HepG2 (cell line): ENCODE measurements at regions not wholly inside any gene's neighbourhood (a gene's known extent, or its start where the extent isn't known, plus 50 kb on each side); places are given as distances from the start of the nearest gene placed in this dataset.

Experiments
- ATRX ChIP-seq: sonication (generic); formaldehyde crosslinking; IDR thresholded peaks from 2 replicates; pipeline ENCODE4 v1.4.0; 2020; ENCODE audit warnings: missing genetic modification reagents, borderline replicate concordance
- BCL6 ChIP-seq: IDR thresholded peaks from 2 replicates; pipeline ENCODE4 v1.6.1; 2016; ENCODE audit warnings: missing genetic modification reagents, missing compliant biosample characterization
- BRCA1 ChIP-seq: sonication (generic); formaldehyde crosslinking; IDR thresholded peaks from 2 replicates; pipeline ENCODE4 v1.4.0; 2020; ENCODE audit warnings: missing genetic modification reagents
- CTCF ChIP-seq: sonication (generic); formaldehyde crosslinking; IDR thresholded peaks from 2 replicates; pipeline ENCODE4 v1.5.0; 2020; ENCODE audit warnings: mild to moderate bottlenecking, missing genetic modification reagents, moderate library complexity
- EP300 ChIP-seq, 3 experiments: sonication (generic) in 1 of 3; formaldehyde crosslinking in 1 of 3; IDR thresholded peaks; 2 replicates each; pipeline versions ENCODE4 v1.5.1 to v1.6.1; 2011 to 2020; ENCODE audit warnings: low read depth in 2 of 3, low read length in 2 of 3, borderline replicate concordance in 1 of 3, improper control_type of control experiment in 1 of 3, mild to moderate bottlenecking in 1 of 3, missing genetic modification reagents in 1 of 3, moderate library complexity in 1 of 3
- FOXK1 ChIP-seq: sonication (generic); formaldehyde crosslinking; IDR thresholded peaks from 2 replicates; pipeline ENCODE4 v1.4.0; 2020; ENCODE audit warnings: low read depth, missing genetic modification reagents, borderline replicate concordance
- FOXM1 ChIP-seq: sonication (generic); formaldehyde crosslinking; IDR thresholded peaks from 2 replicates; pipeline ENCODE4 v1.5.0; 2020; ENCODE audit warnings: missing genetic modification reagents
- MYC ChIP-seq: sonication (generic); formaldehyde crosslinking; IDR thresholded peaks from 2 replicates; pipeline ENCODE4 v1.9.0; 2021; ENCODE audit warnings: missing genetic modification reagents, borderline replicate concordance
- SNAI1 ChIP-seq: sonication (generic); formaldehyde crosslinking; IDR thresholded peaks from 2 replicates; pipeline ENCODE4 v1.5.0; 2020; ENCODE audit warnings: mild to moderate bottlenecking, missing genetic modification reagents, borderline replicate concordance
- SP1 ChIP-seq, 2 experiments: fragments of 450-650 bp in 1 of 2; sonication (generic) in 1 of 2; formaldehyde crosslinking in 1 of 2; IDR thresholded peaks; 2 replicates each; pipeline versions ENCODE4 v1.4.0 to v1.6.1; 2016 to 2020; ENCODE audit warnings: missing genetic modification reagents in 1 of 2
- ZC3H4 ChIP-seq: sonication (generic); formaldehyde crosslinking; IDR thresholded peaks from 2 replicates; pipeline ENCODE4 v1.4.0; 2020; ENCODE audit warnings: missing genetic modification reagents, borderline replicate concordance

GRCh38 chr1:114341299-114341698 lies 169.7 kb downstream of the TRIM33 start:
- TF ChIP-seq BCL6 (CRISPR knock-in tag), result no peak
- no peak for TF ChIP-seq CTCF
- no peak for TF ChIP-seq ZC3H4
- no peak for TF ChIP-seq BRCA1 (CRISPR knock-in tag)
- TF ChIP-seq SP1 (IDR thresholded peaks at IDR 0.05), result no peak
- no peak for TF ChIP-seq SP1 (CRISPR knock-in tag; IDR thresholded peaks at IDR 0.05)
- no peak for TF ChIP-seq SNAI1 (CRISPR knock-in tag)
- no peak for TF ChIP-seq FOXK1
- TF ChIP-seq MYC (CRISPR knock-in tag), result no peak
- no peak for TF ChIP-seq ATRX (CRISPR knock-in tag)
- TF ChIP-seq FOXM1, result no peak
- no peak for TF ChIP-seq EP300 (IDR thresholded peaks at IDR 0.05; ENCODE audit: low read depth in 2 of 2, low read length in 2 of 2)
- no peak for TF ChIP-seq EP300 (CRISPR knock-in tag; IDR thresholded peaks at IDR 0.05; ENCODE audit: borderline replicate concordance)
